GM12872 (cell line): ENCODE measurements at regions not wholly inside any gene's neighbourhood (a gene's known extent, or its start where the extent isn't known, plus 50 kb on each side); places are given as distances from the start of the nearest gene placed in this dataset.

ENCODE experiments used
- CTCF ChIP-seq: IDR thresholded peaks from 3 replicates; pipeline ENCODE4 v1.5.1; 2011; ENCODE audit warnings: low read depth, mild to moderate bottlenecking, low read length, moderate library complexity; ENCODE audit not compliant: insufficient read depth

GRCh38 chr1:25012966-25013962, 83.2 kb upstream of the RUNX3 start:
- no peak for TF ChIP-seq CTCF

DNA sequence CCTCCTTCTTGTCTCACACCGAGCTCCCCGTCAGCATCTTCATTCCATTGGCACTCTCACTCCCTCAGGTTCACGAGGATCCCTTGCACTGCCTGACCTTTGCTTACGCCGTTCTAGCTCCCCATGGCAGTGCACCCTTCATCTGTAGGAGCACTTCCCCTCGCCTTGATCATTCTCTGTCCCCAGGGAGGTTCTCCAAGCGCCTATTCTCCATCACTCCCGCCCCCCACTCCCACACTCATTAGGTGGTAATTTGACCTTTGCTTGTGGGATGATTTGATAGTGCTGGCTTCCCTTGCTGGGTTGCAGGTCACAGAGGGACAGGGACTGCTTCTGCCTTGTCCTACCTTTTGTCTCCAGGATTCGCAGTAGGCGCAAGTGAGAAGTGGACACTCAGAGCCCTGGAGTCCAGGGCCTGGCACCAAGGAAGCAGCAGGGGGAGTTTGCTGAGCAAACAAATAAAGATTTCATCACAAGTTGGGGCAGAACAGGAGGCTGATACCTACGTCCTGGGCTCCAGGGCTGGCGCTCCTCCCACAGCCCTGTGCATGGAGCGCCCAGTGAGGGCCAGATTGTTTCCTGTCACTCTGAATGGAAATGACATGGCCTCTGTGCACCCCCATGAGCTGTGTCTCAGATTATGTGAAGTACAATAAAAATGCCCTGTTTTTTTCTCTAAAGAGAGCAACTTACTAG, 82.0 kb upstream of the RUNX3 start:
- no peak for TF ChIP-seq CTCF

- TF ChIP-seq CTCF, result no peak
Observed at GRCh38 chr1:25011275-25011674, 81.2 kb upstream of the RUNX3 start.

DNA sequence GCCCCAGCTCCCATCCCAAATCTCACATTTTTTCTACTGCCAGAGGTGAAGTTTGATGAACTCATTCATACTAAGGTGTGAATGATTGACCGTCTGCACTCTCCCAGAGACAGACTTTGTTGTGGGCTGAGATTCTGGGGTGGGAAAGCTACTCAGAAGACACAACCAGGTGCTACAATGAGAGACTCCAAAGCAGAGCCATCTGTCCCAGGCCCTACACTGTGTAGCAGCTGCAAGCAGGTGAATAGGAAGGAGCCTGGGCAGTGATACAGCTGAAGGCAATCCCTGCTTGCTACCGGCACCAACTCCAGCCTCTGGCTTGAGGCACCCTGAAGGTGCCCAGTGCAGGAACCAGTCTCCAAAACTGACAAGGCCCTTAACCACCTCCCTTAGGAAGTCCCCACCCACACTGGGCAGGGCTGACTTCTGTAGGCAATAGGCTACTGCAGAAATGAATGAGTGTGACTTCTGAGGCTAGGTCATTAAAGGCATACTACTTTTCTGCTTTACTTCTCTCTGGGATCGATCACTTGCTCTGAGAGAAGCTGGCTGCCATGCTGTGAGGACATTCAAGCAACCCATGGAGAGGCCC, 79.7 kb upstream of the RUNX3 start:
- no peak for TF ChIP-seq CTCF

GRCh38 chr1:25008192-25008485, 78.1 kb upstream of the RUNX3 start:
- no peak for TF ChIP-seq CTCF

- TF ChIP-seq CTCF, result no peak
Observed at GRCh38 chr1:25006770-25007169, 76.7 kb upstream of the RUNX3 start.

- TF ChIP-seq CTCF, result no peak
Observed at GRCh38 chr1:25004355-25004754, 74.3 kb upstream of the RUNX3 start.
